ENCODE measurements at regions not wholly inside any gene's neighbourhood (a gene's known extent, or its start where the extent isn't known, plus 50 kb on each side); places are given as distances from the start of the nearest gene placed in this dataset.

DNA sequence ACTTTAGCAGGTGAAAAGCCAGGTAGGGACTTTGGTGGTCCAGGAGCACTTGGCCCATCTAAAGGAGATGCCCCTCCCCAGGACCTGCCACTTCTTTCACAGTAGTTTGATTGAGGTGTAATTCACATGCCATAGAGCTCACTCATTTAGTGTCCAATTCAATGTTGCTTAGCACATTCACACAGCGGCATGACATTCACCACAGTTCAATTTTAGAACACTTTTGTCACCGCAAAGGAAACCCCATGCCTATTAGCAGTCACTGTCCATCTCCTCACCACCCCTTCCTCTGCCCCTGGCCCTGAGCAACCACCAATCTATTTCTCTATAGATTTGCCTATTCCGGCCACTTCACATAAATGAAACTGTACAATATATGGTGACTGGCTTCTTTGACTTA is 211.6 kb upstream of the ZMIZ1 start:
- H3K9me3 ChIP-seq = no peaks in the 10 kb centered on the region
- H3K4me1 ChIP-seq (ENCODE audit: insufficient read depth) = peaks cover 11% of the 10 kb centered on the region
- H3K27ac ChIP-seq = no peak overlapping the region
- intact Hi-C loops (cut with DNase I) = no loop called here
- H3K27me3 ChIP-seq = no peaks in the 10 kb centered on the region
- WGBS, 3 donors = 96 to 99% (median 97%) methylated on average over 3 of the region's 3 CpGs
- TF ChIP-seq EP300 (IDR thresholded peaks at IDR 0.05) (no peak), POLR2A (IDR thresholded peaks at IDR 0.05) (no peak)
- TF ChIP-seq, protein P1, sequence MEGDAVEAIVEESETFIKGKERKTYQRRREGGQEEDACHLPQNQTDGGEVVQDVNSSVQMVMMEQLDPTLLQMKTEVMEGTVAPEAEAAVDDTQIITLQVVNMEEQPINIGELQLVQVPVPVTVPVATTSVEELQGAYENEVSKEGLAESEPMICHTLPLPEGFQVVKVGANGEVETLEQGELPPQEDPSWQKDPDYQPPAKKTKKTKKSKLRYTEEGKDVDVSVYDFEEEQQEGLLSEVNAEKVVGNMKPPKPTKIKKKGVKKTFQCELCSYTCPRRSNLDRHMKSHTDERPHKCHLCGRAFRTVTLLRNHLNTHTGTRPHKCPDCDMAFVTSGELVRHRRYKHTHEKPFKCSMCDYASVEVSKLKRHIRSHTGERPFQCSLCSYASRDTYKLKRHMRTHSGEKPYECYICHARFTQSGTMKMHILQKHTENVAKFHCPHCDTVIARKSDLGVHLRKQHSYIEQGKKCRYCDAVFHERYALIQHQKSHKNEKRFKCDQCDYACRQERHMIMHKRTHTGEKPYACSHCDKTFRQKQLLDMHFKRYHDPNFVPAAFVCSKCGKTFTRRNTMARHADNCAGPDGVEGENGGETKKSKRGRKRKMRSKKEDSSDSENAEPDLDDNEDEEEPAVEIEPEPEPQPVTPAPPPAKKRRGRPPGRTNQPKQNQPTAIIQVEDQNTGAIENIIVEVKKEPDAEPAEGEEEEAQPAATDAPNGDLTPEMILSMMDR (IDR thresholded peaks at IDR 0.05) = no peak
- H3K36me3 ChIP-seq = no peaks in the 10 kb centered on the region
- H3K4me3 ChIP-seq = no peak overlapping the region
- no peak for DNase-seq

DNA sequence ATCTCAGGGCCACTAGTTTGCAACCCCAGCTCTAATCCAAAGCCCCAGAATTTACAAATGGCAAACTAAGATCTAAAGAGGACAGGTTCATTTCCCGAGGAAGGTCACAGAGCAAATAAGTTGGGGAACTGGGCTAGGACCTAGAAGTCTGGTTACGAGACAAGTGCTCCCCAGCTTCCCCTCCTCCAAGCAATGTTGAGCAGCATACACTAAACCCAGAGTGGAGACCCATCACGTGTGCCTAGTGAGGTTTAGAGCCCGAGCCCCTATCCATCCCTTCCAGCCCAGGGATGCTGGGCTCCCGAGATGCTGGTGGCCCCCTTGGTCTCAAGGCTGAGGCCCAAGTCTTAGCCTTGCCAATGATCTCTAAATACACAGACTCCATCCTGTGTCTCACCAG is 209.5 kb upstream of the ZMIZ1 start:
- Histone ChIP-seq H3K27ac (no peak overlapping the region), H3K4me3 (no peak overlapping the region), H3K4me1 (ENCODE audit: insufficient read depth) (peaks cover 11% of the 10 kb centered on the region), H3K36me3 (no peaks in the 10 kb centered on the region), H3K27me3 (no peaks in the 10 kb centered on the region), H3K9me3 (no peaks in the 10 kb centered on the region)
- intact Hi-C loops (cut with DNase I) = no loop called here
- no peak for DNase-seq
- WGBS, 3 donors = 67 to 73% (median 70%) methylated on average over 4 to 5 of the region's 5 CpGs
- TF ChIP-seq, protein P1 (IDR thresholded peaks at IDR 0.05) = no peak
- TF ChIP-seq POLR2A (IDR thresholded peaks at IDR 0.05) = no peak
- no peak for TF ChIP-seq EP300 (IDR thresholded peaks at IDR 0.05)

DNA sequence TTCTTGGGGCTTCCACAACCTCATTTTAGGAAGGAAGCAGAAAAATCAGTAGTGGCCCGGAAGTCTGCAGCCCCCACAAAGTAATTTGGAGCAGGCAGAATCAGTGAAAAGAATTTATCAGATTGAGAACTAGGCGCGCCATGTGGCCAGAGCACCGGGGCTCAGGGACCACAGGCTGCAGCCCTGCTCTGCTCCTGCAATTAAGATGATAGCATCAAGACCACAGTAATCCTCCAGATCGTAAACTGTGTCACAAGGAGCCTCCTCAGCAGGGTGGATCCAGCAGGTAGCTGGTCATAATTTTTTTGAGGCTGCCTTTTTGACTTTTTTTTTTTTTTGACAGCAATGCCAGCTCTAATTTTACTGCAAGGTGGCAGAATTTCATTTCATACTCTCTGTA is 209.0 kb upstream of the ZMIZ1 start:
- H3K27me3 ChIP-seq = no peaks in the 10 kb centered on the region
- H3K27ac ChIP-seq = no peak overlapping the region
- H3K4me1 ChIP-seq (ENCODE audit: insufficient read depth) = peaks cover 11% of the 10 kb centered on the region
- H3K9me3 ChIP-seq = no peaks in the 10 kb centered on the region
- intact Hi-C loops (cut with DNase I) = no loop called here
- H3K4me3 ChIP-seq = no peak overlapping the region
- 88 to 91% (median 88%) methylated on average over 5 of the region's 5 CpGs for WGBS, 3 donors
- DNase-seq = no peak
- TF ChIP-seq EP300 (IDR thresholded peaks at IDR 0.05) = no peak
- TF ChIP-seq POLR2A (IDR thresholded peaks at IDR 0.05) = no peak
- TF ChIP-seq, protein P1 (IDR thresholded peaks at IDR 0.05) = no peak
- H3K36me3 ChIP-seq = no peaks in the 10 kb centered on the region

DNA sequence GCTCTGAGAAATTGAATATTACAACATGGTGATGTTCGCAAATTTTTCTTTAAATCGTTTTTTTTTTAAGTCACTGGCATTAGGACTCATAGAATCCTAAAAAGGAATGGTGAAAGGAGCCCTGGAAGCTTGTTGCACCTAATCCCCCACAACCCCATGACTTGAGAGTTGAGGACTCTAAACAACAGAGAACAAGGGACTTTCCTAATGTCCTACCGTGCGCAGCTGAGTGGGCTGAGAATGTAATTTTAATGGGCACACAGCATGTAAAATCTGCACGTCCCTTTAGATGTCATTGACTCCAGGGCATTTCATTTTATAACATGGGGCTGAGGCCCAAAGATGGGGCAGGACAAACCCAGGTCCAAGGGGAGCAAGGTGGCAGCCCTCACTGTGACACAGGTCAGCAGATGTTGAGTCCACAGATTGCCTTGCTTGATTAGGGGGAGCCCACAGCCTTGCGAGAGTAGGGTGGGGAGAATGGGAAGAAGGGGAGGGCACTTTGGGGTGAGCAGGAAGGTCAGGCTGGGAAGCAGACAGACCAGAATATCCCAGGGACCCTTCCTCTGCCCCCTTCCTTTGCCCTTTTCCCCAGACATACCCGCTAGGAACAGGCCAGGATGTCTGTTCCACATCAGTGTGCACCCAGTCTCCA is 208.4 kb upstream of the ZMIZ1 start:
- no peak for DNase-seq
- TF ChIP-seq, protein P1 (IDR thresholded peaks at IDR 0.05) = no peak
- TF ChIP-seq EP300 (IDR thresholded peaks at IDR 0.05) (no peak), POLR2A (IDR thresholded peaks at IDR 0.05) (no peak)
- Histone ChIP-seq H3K4me1 (ENCODE audit: insufficient read depth) (peaks cover 14% of the 10 kb centered on the region), H3K36me3 (no peaks in the 10 kb centered on the region), H3K27ac (no peak overlapping the region), H3K4me3 (no peak overlapping the region), H3K9me3 (no peaks in the 10 kb centered on the region), H3K27me3 (no peaks in the 10 kb centered on the region)
- intact Hi-C loops (cut with DNase I) = no loop called here
- WGBS, 3 donors = 91 to 94% (median 93%) methylated on average over 7 of the region's 7 CpGs
